ENCODE measurements at regions not wholly inside any gene's neighbourhood (a gene's known extent, or its start where the extent isn't known, plus 50 kb on each side); places are given as distances from the start of the nearest gene placed in this dataset.

DNA sequence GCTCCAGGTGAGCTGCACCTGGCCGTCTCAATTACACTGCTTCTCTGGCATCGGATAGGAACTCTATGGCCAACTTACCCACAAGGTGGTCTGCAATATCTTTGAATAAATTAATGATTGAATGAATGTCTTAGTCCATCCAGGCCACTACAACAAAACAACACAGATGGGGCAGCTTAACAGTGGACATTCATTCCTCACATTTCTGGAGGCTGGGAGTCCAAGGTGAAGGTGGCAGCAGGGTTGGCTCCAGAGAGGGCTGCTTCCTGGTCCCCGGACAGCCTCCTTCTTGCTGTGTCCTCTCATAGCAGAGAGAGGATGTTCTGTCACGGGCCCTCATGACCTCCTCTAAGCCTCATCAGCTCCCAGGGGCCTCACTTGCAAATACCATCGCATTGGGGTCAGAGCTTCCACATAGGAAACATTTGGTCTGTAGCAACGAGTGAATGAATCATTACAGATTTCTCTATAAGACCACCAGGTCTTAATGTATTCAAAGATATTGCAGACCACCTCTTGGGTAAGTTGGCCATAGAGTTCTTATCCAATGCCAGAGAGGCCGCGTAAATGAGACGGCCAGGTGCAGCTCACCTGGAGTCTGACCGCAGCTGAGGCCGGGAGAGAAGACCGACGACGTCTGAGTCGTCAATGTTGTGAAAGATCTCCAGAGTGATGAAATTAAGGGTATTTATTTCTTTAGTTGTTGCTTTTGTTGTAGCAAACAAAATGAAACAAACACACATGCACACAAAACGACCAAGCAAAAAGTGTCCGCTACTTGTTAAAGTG is 182.7 kb upstream of the C14orf180 start:
- CTCF ChIA-PET: no interaction called here
- POLR2A ChIA-PET: no interaction called here
- peaks cover 11% of the 10 kb centered on the region; the same call in 1 of the 2 replicates for H3K4me1 Mint-ChIP-seq

DNA sequence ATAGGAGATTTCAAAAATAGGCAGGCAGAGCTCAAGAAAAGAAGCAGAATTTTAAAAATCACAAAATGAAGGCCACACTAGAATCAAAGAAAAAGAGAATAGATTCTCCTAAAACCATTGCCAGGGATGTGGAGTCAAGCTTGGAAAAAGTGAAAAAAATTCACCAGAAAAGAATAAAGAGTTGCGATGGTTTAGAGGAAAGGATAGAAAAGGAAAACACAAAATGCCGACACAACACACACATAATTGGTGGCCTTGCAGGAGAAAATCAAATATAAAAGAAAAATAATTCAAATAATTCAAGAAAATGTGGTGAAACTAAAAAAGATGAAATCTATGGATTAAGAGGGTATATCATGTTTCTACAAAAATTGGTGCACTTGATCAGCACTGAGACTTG is 181.6 kb upstream of the C14orf180 start:
- DNase-seq (ENCODE audit: low spot score) (no peak), ATAC-seq (no peak)
- ChIA-PET POLR2A (no interaction called here), CTCF (no interaction called here)
- Mint-ChIP-seq H3K9me3 (peaks cover 29% of the 10 kb centered on the region), H3K4me1 (peaks cover 14% of the 10 kb centered on the region), H3K36me3 (peaks cover 24% of the 10 kb centered on the region), H3K27me3 (ENCODE audit: low read depth) (no peaks in the 10 kb centered on the region), H3K4me3 (no peak overlapping the region), H3K27ac (no peak overlapping the region)
- no peak for TF ChIP-seq NFYB (CRISPR knock-in tag; conservative IDR thresholded peaks at IDR 0.05; ENCODE audit: low read depth)
- no peak for TF ChIP-seq IRF2 (CRISPR knock-in tag; IDR thresholded peaks at IDR 0.05; ENCODE audit: borderline replicate concordance, low read depth)
- no peak for TF ChIP-seq ZNF317 (CRISPR knock-in tag; IDR thresholded peaks at IDR 0.05; ENCODE audit: borderline replicate concordance, low read depth)
- no peak for TF ChIP-seq TEAD1 (CRISPR knock-in tag; IDR thresholded peaks at IDR 0.05)
- TF ChIP-seq NR1H2 (CRISPR knock-in tag; IDR thresholded peaks at IDR 0.05): no peak
- no peak for TF ChIP-seq CREM (CRISPR knock-in tag; IDR thresholded peaks at IDR 0.05)
- TF ChIP-seq, protein P1, sequence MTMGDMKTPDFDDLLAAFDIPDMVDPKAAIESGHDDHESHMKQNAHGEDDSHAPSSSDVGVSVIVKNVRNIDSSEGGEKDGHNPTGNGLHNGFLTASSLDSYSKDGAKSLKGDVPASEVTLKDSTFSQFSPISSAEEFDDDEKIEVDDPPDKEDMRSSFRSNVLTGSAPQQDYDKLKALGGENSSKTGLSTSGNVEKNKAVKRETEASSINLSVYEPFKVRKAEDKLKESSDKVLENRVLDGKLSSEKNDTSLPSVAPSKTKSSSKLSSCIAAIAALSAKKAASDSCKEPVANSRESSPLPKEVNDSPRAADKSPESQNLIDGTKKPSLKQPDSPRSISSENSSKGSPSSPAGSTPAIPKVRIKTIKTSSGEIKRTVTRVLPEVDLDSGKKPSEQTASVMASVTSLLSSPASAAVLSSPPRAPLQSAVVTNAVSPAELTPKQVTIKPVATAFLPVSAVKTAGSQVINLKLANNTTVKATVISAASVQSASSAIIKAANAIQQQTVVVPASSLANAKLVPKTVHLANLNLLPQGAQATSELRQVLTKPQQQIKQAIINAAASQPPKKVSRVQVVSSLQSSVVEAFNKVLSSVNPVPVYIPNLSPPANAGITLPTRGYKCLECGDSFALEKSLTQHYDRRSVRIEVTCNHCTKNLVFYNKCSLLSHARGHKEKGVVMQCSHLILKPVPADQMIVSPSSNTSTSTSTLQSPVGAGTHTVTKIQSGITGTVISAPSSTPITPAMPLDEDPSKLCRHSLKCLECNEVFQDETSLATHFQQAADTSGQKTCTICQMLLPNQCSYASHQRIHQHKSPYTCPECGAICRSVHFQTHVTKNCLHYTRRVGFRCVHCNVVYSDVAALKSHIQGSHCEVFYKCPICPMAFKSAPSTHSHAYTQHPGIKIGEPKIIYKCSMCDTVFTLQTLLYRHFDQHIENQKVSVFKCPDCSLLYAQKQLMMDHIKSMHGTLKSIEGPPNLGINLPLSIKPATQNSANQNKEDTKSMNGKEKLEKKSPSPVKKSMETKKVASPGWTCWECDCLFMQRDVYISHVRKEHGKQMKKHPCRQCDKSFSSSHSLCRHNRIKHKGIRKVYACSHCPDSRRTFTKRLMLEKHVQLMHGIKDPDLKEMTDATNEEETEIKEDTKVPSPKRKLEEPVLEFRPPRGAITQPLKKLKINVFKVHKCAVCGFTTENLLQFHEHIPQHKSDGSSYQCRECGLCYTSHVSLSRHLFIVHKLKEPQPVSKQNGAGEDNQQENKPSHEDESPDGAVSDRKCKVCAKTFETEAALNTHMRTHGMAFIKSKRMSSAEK (CRISPR knock-in tag; IDR thresholded peaks at IDR 0.05; ENCODE audit: borderline replicate concordance): no peak
- no peak for TF ChIP-seq JUN (CRISPR knock-in tag; IDR thresholded peaks at IDR 0.05)
- TF ChIP-seq SP1 (CRISPR knock-in tag; conservative IDR thresholded peaks at IDR 0.05): no peak
- TF ChIP-seq ZNF138 (CRISPR knock-in tag; conservative IDR thresholded peaks at IDR 0.05): no peak
- TF ChIP-seq, protein P2, sequence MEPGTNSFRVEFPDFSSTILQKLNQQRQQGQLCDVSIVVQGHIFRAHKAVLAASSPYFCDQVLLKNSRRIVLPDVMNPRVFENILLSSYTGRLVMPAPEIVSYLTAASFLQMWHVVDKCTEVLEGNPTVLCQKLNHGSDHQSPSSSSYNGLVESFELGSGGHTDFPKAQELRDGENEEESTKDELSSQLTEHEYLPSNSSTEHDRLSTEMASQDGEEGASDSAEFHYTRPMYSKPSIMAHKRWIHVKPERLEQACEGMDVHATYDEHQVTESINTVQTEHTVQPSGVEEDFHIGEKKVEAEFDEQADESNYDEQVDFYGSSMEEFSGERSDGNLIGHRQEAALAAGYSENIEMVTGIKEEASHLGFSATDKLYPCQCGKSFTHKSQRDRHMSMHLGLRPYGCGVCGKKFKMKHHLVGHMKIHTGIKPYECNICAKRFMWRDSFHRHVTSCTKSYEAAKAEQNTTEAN (CRISPR knock-in tag; IDR thresholded peaks at IDR 0.05): no peak
- TF ChIP-seq SMAD3 (CRISPR knock-in tag; IDR thresholded peaks at IDR 0.05; ENCODE audit: borderline replicate concordance): no peak
- TF ChIP-seq, protein P3, sequence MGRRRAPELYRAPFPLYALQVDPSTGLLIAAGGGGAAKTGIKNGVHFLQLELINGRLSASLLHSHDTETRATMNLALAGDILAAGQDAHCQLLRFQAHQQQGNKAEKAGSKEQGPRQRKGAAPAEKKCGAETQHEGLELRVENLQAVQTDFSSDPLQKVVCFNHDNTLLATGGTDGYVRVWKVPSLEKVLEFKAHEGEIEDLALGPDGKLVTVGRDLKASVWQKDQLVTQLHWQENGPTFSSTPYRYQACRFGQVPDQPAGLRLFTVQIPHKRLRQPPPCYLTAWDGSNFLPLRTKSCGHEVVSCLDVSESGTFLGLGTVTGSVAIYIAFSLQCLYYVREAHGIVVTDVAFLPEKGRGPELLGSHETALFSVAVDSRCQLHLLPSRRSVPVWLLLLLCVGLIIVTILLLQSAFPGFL (CRISPR knock-in tag; IDR thresholded peaks at IDR 0.05; ENCODE audit: borderline replicate concordance): no peak
- TF ChIP-seq OVOL2 (CRISPR knock-in tag; IDR thresholded peaks at IDR 0.05; ENCODE audit: borderline replicate concordance): no peak

More for the DNA sequence above, 182.7 kb upstream of the C14orf180 start:
- DNase-seq (ENCODE audit: low spot score): no peak
- Mint-ChIP-seq H3K27me3 (ENCODE audit: low read depth) (no peaks in the 10 kb centered on the region), H3K27ac (no peak overlapping the region), H3K9me3 (peaks cover 29% of the 10 kb centered on the region), H3K4me3 (no peak overlapping the region), H3K36me3 (peaks cover 24% of the 10 kb centered on the region)
- ATAC-seq: no peak
- TF ChIP-seq, protein P4, sequence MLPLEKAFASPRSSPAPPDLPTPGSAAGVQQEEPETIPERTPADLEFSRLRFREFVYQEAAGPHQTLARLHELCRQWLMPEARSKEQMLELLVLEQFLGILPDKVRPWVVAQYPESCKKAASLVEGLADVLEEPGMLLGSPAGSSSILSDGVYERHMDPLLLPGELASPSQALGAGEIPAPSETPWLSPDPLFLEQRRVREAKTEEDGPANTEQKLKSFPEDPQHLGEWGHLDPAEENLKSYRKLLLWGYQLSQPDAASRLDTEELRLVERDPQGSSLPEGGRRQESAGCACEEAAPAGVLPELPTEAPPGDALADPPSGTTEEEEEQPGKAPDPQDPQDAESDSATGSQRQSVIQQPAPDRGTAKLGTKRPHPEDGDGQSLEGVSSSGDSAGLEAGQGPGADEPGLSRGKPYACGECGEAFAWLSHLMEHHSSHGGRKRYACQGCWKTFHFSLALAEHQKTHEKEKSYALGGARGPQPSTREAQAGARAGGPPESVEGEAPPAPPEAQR (CRISPR knock-in tag; IDR thresholded peaks at IDR 0.05): no peak
- TF ChIP-seq, protein P1 (CRISPR knock-in tag; IDR thresholded peaks at IDR 0.05; ENCODE audit: borderline replicate concordance): no peak
- no peak for TF ChIP-seq MXD4 (CRISPR knock-in tag; IDR thresholded peaks at IDR 0.05; ENCODE audit: borderline replicate concordance)

Measured in WTC11 (cell line).